ENCODE measurements at regions not wholly inside any gene's neighbourhood (a gene's known extent, or its start where the extent isn't known, plus 50 kb on each side); places are given as distances from the start of the nearest gene placed in this dataset.

DNA sequence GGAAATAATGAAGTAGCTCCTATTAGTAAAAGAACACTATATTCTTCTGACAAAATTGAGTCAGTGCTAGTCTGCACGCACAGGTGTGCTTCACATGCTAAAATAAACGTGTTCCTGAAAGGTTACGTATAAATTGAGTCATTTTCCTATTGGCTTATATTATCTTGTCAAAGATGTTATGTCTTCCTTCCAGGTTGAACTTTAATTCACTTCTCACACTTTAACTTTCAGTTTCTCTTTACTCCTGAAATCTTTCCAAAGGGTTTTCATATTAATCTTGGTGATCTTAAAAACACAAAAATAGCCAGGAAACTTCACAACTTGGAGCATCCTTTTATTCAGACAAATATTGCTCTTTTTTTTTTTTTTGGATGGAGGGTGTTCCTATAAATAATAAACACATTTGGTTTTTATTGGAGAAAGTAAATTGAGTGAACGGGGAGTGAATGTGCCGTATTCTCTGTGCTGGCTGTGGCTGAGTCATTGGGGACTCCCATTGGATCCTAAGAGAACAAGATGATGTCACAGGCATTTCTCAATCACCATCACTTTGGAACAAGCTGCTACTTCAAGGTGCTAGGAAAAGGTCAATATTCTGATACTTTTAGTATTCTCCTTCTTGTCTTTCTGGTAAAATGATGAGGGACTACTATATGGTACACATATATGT lies 150.2 kb upstream of the SPATS2L start:
- peak overlapping the region in 9 of 12 donors; percentile 21 to 55 (median 33) for H3K4me3 ChIP-seq
- WGBS, 4 donors, result 50 to 62% (median 54%) methylated on average over 5 of the region's 5 CpGs
- peak; percentile 61 to 86 (median 69) for ATAC-seq
- H3K27me3 ChIP-seq, result no peaks in the 10 kb centered on the region
- intact Hi-C loops (cut with DNase I), result loop anchor here in 2 of 10 donors (5.0 to 10.0 kb wide), 2 partner anchors 151 to 318 kb away; partner anchors contain the start of gene SPATS2L (in 1 of the 2)
- TF ChIP-seq POLR2A (IDR thresholded peaks at IDR 0.05) (no peak), CTCF (IDR thresholded peaks at IDR 0.05) (no peak)
- DNase-seq, result peak in 2 of 5 donors; percentile 37 to 42
- H3K4me1 ChIP-seq, result peaks cover 0 to 8% (median 0%) of the 10 kb centered on the region in 12 donors
- H3K9me3 ChIP-seq, result peaks cover 0 to 8% (median 0%) of the 10 kb centered on the region in 12 donors
- H3K27ac ChIP-seq, result peak overlapping the region in 2 of 12 donors; percentile 21 to 26
- H3K36me3 ChIP-seq, result no peaks in the 10 kb centered on the region

GRCh38 chr2:200158647-200159356 lies 147.7 kb upstream of the SPATS2L start:
- DNase-seq (no peak), ATAC-seq (no peak)
- no peaks in the 10 kb centered on the region for H3K36me3 ChIP-seq
- intact Hi-C loops (cut with DNase I), result loop anchor here in 2 of 10 donors (5.0 to 10.0 kb wide), 2 partner anchors 148 to 316 kb away; partner anchors contain the start of gene SPATS2L (in 1 of the 2)
- H3K4me1 ChIP-seq, result peaks cover 0 to 8% (median 0%) of the 10 kb centered on the region in 12 donors
- no peaks in the 10 kb centered on the region for H3K9me3 ChIP-seq
- TF ChIP-seq CTCF (IDR thresholded peaks at IDR 0.05), result no peak
- H3K4me3 ChIP-seq, result no peak overlapping the region
- 35 to 64% (median 52%) methylated on average over 1 of the region's 1 CpG for WGBS, 4 donors
- no peak overlapping the region for H3K27ac ChIP-seq
- H3K27me3 ChIP-seq, result no peaks in the 10 kb centered on the region

- no peaks in the 10 kb centered on the region for H3K9me3 ChIP-seq
- no peak for ATAC-seq
- peaks cover 0 to 8% (median 0%) of the 10 kb centered on the region in 12 donors for H3K4me1 ChIP-seq
Observed at GRCh38 chr2:200159357-200159707, 147.2 kb upstream of the SPATS2L start.

More at GRCh38 chr2:200159357-200159707, 147.2 kb upstream of the SPATS2L start:
- Histone ChIP-seq H3K4me3 (no peak overlapping the region), H3K27ac (no peak overlapping the region), H3K36me3 (no peaks in the 10 kb centered on the region), H3K27me3 (no peaks in the 10 kb centered on the region)
- intact Hi-C loops (cut with DNase I), result loop anchor here in 2 of 10 donors (5.0 to 10.0 kb wide), 2 partner anchors 148 to 315 kb away; partner anchors contain the start of gene SPATS2L (in 1 of the 2)
- TF ChIP-seq CTCF (IDR thresholded peaks at IDR 0.05), result no peak
- no peak for DNase-seq
